ENCODE measurements at regions not wholly inside any gene's neighbourhood (a gene's known extent, or its start where the extent isn't known, plus 50 kb on each side); places are given as distances from the start of the nearest gene placed in this dataset.

- Histone ChIP-seq H3K27me3 (no peaks in the 10 kb centered on the region), H3K4me1 (no peaks in the 10 kb centered on the region), H3K27ac (no peak overlapping the region), H3K9me3 (no peaks in the 10 kb centered on the region), H3K4me3 (no peak overlapping the region), H3K36me3 (ENCODE audit: low read depth, missing control alignments) (no peaks in the 10 kb centered on the region)
- 88 to 89% methylated on average over 3 to 4 of the region's 4 CpGs for WGBS, 2 donors
- intact Hi-C loops (cut with DNase I; ENCODE audit: low total_unique reads) = no loop called here
- TF ChIP-seq CTCF (IDR thresholded peaks at IDR 0.05) = no peak
- no peak for TF ChIP-seq POLR2A (IDR thresholded peaks at IDR 0.05)
- no peak for DNase-seq
These were observed 108.9 kb upstream of the LYZL2 start for GRCh38 chr10:30738416-30738815.

- Histone ChIP-seq H3K9me3 (no peaks in the 10 kb centered on the region), H3K4me1 (no peaks in the 10 kb centered on the region), H3K4me3 (no peak overlapping the region), H3K27ac (no peak overlapping the region), H3K27me3 (no peaks in the 10 kb centered on the region), H3K36me3 (ENCODE audit: low read depth, missing control alignments) (no peaks in the 10 kb centered on the region)
- 93 to 94% methylated on average over 11 of the region's 11 CpGs for WGBS, 2 donors
- no peak for DNase-seq
- intact Hi-C loops (cut with DNase I; ENCODE audit: low total_unique reads) = no loop called here
- TF ChIP-seq CTCF (IDR thresholded peaks at IDR 0.05) (no peak), POLR2A (IDR thresholded peaks at IDR 0.05) (no peak)
These were observed 108.4 kb upstream of the LYZL2 start for GRCh38 chr10:30737931-30738391.

- H3K27ac ChIP-seq = no peak overlapping the region
- intact Hi-C loops (cut with DNase I; ENCODE audit: low total_unique reads) = no loop called here
These were observed 107.2 kb upstream of the LYZL2 start for GRCh38 chr10:30736685-30737232.

GRCh38 chr10:30734901-30735300, 105.3 kb upstream of the LYZL2 start:
- no peak overlapping the region for H3K27ac ChIP-seq
- DNase-seq = no peak
- H3K27me3 ChIP-seq = no peaks in the 10 kb centered on the region
- H3K36me3 ChIP-seq (ENCODE audit: low read depth, missing control alignments) = no peaks in the 10 kb centered on the region
- H3K4me1 ChIP-seq = no peaks in the 10 kb centered on the region
- H3K9me3 ChIP-seq = no peaks in the 10 kb centered on the region
- no peak for TF ChIP-seq CTCF (IDR thresholded peaks at IDR 0.05)
- no peak for TF ChIP-seq POLR2A (IDR thresholded peaks at IDR 0.05)
- 73 to 79% methylated on average over 9 of the region's 9 CpGs for whole genome bisulfite sequencing, 2 donors
- H3K4me3 ChIP-seq = no peak overlapping the region
- intact Hi-C loops (cut with DNase I; ENCODE audit: low total_unique reads) = no loop called here

More at GRCh38 chr10:30736685-30737232, 107.2 kb upstream of the LYZL2 start:
- TF ChIP-seq CTCF (IDR thresholded peaks at IDR 0.05) = no peak
- TF ChIP-seq POLR2A (IDR thresholded peaks at IDR 0.05) = no peak
- Histone ChIP-seq H3K4me1 (no peaks in the 10 kb centered on the region), H3K4me3 (no peak overlapping the region), H3K36me3 (ENCODE audit: low read depth, missing control alignments) (no peaks in the 10 kb centered on the region), H3K9me3 (no peaks in the 10 kb centered on the region), H3K27me3 (no peaks in the 10 kb centered on the region)
- DNase-seq = no peak
- 48 to 54% methylated on average over 10 of the region's 10 CpGs for WGBS, 2 donors

GRCh38 chr10:30732671-30733070, 103.1 kb upstream of the LYZL2 start:
- H3K27me3 ChIP-seq = no peaks in the 10 kb centered on the region
- H3K9me3 ChIP-seq = no peaks in the 10 kb centered on the region
- H3K4me1 ChIP-seq = no peaks in the 10 kb centered on the region
- H3K4me3 ChIP-seq = no peak overlapping the region
- 95 to 96% methylated on average over 6 of the region's 6 CpGs for WGBS, 2 donors
- no peak overlapping the region for H3K27ac ChIP-seq
- intact Hi-C loops (cut with DNase I; ENCODE audit: low total_unique reads) = no loop called here
- DNase-seq = no peak
- TF ChIP-seq POLR2A (IDR thresholded peaks at IDR 0.05) (no peak), CTCF (IDR thresholded peaks at IDR 0.05) (no peak)
- no peaks in the 10 kb centered on the region for H3K36me3 ChIP-seq (ENCODE audit: low read depth, missing control alignments)
